ENCODE measurements at regions not wholly inside any gene's neighbourhood (a gene's known extent, or its start where the extent isn't known, plus 50 kb on each side); places are given as distances from the start of the nearest gene placed in this dataset.

- TF ChIP-seq POLR2A (IDR thresholded peaks at IDR 0.05) (no peak), POLR2AphosphoS5 (IDR thresholded peaks at IDR 0.05) (no peak), CTCF (IDR thresholded peaks at IDR 0.05) (no peak), EP300 (IDR thresholded peaks at IDR 0.05) (no peak)
Measured at GRCh38 chr4:180949424-180950213, 1293.6 kb upstream of the TENM3 start.
